ENCODE measurements at regions not wholly inside any gene's neighbourhood (a gene's known extent, or its start where the extent isn't known, plus 50 kb on each side); places are given as distances from the start of the nearest gene placed in this dataset.

DNA sequence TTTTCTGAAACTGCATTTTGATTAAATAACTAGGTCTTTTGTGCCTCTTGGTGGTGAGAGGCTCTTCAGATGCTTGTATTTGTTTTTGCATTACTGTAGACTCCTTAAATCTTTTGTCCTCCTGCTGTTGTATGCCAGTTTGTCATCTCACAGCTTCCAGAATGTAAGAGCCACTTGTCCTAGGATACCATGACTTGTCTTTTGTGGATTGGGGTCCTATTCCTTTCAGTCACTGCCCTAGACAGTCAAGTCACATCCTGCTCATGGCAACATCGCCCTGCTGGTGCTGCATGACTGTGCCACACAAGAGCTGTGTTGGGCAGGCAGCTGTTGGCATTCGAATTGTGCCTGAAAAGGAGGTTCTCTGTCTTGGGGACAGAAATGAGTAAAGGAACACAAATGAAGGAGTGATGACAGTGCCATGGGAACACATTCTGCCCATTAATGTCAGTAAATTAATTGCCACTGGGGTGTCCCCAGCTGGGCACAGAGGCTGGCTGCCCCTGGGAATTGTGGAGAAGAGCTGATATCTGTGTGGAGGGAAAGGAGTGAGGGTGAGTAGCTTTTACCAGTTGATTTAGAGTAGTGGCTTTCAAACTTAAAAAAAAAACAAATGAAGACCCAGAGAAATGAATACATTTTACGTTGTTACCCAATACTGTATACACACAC lies 140.3 kb downstream of the ARL6IP6 start:
- TF ChIP-seq, protein P1, sequence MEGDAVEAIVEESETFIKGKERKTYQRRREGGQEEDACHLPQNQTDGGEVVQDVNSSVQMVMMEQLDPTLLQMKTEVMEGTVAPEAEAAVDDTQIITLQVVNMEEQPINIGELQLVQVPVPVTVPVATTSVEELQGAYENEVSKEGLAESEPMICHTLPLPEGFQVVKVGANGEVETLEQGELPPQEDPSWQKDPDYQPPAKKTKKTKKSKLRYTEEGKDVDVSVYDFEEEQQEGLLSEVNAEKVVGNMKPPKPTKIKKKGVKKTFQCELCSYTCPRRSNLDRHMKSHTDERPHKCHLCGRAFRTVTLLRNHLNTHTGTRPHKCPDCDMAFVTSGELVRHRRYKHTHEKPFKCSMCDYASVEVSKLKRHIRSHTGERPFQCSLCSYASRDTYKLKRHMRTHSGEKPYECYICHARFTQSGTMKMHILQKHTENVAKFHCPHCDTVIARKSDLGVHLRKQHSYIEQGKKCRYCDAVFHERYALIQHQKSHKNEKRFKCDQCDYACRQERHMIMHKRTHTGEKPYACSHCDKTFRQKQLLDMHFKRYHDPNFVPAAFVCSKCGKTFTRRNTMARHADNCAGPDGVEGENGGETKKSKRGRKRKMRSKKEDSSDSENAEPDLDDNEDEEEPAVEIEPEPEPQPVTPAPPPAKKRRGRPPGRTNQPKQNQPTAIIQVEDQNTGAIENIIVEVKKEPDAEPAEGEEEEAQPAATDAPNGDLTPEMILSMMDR (IDR thresholded peaks at IDR 0.05) = no peak
- no peak for TF ChIP-seq TAF1 (IDR thresholded peaks at IDR 0.05; ENCODE audit: borderline replicate concordance, low read depth, low read length)
- no peak for TF ChIP-seq RAD21 (IDR thresholded peaks at IDR 0.05; ENCODE audit: low read length)
- TF ChIP-seq EP300 (IDR thresholded peaks at IDR 0.05; ENCODE audit: borderline replicate concordance in 1 of 2, low read depth in 1 of 2, low read length in 1 of 2) = no peak
- TF ChIP-seq MXI1 (IDR thresholded peaks at IDR 0.05; ENCODE audit: low read depth, low read length) = no peak
- TF ChIP-seq NFIC (IDR thresholded peaks at IDR 0.05; ENCODE audit: borderline replicate concordance) = no peak
- TF ChIP-seq, protein P2, sequence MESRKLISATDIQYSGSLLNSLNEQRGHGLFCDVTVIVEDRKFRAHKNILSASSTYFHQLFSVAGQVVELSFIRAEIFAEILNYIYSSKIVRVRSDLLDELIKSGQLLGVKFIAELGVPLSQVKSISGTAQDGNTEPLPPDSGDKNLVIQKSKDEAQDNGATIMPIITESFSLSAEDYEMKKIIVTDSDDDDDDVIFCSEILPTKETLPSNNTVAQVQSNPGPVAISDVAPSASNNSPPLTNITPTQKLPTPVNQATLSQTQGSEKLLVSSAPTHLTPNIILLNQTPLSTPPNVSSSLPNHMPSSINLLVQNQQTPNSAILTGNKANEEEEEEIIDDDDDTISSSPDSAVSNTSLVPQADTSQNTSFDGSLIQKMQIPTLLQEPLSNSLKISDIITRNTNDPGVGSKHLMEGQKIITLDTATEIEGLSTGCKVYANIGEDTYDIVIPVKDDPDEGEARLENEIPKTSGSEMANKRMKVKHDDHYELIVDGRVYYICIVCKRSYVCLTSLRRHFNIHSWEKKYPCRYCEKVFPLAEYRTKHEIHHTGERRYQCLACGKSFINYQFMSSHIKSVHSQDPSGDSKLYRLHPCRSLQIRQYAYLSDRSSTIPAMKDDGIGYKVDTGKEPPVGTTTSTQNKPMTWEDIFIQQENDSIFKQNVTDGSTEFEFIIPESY (IDR thresholded peaks at IDR 0.05; ENCODE audit: borderline replicate concordance, low read depth) = no peak
- TF ChIP-seq, protein P3, sequence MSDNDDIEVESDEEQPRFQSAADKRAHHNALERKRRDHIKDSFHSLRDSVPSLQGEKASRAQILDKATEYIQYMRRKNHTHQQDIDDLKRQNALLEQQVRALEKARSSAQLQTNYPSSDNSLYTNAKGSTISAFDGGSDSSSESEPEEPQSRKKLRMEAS (IDR thresholded peaks at IDR 0.05; ENCODE audit: low read depth) = no peak
